GM21717 (cell line): ENCODE measurements at regions not wholly inside any gene's neighbourhood (a gene's known extent, or its start where the extent isn't known, plus 50 kb on each side); places are given as distances from the start of the nearest gene placed in this dataset.

ENCODE experiments used
- ATAC-seq: cut with Tn5 transposase; IDR thresholded peaks from one replicate; pipeline ENCODE4 v1.9.1; 2021; ENCODE audit warnings: mild to moderate bottlenecking, moderate library complexity; ENCODE audit not compliant: unreplicated experiment

- ATAC-seq: no peak
Measured at GRCh38 chr4:3830774-3831528, 64.8 kb downstream of the ADRA2C start.

DNA sequence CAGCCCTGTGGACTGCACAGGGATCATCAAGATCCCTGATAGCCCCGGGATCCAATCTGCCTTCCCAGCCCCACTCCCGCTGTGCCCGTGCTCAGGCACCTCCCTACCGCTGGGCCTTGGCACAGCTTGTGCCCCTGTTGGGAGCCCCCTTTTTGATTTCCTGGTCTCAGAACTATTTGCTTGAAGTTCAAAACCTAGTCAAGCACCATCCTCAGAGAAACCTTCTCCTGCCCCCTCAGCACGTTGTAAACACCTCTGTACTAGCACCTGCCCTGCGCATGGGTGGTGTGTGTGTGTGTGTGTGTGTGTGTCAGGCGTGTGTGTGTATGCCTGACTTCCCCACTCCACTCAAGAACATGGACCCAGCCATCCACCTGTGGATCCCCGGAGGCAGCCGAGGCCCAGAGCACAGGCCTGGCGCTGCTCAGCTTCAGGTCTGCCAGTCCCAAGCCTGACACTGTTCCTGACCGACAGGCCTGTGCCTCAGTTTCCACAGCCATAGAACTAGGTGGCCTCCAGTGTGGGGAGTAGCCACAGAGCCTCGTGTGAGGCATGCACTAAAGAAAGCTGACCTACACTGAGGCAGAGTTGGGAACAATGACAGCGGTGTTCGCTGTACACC is 65.5 kb downstream of the ADRA2C start:
- no peak for ATAC-seq

GRCh38 chr4:3832536-3833220 is 66.5 kb downstream of the ADRA2C start:
- ATAC-seq: no peak

GRCh38 chr4:3833326-3833989 is 67.3 kb downstream of the ADRA2C start:
- ATAC-seq: no peak

DNA sequence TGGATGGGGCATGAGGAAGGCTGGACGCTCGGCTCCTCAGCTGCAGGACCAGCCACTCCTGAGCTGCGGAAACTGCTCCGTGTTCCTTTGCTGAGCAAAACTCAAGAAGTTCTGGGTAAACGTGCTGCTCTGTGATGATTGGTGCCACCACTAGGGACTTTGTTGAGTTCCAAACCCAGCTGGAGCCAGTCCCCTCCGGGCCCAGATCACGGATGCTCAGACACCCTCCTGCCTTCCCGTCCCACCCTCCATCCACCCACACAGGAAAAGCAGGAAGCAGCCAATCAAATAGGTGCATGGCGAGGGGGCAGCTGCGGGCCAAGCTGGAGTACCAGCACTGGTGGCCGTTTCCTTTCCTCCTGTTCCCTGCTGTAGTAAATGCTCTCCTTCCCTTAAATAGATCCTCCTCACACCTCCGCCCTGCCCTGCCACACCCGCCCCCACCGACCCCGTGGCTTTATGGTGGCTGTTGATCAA is 68.0 kb downstream of the ADRA2C start:
- ATAC-seq: no peak

DNA sequence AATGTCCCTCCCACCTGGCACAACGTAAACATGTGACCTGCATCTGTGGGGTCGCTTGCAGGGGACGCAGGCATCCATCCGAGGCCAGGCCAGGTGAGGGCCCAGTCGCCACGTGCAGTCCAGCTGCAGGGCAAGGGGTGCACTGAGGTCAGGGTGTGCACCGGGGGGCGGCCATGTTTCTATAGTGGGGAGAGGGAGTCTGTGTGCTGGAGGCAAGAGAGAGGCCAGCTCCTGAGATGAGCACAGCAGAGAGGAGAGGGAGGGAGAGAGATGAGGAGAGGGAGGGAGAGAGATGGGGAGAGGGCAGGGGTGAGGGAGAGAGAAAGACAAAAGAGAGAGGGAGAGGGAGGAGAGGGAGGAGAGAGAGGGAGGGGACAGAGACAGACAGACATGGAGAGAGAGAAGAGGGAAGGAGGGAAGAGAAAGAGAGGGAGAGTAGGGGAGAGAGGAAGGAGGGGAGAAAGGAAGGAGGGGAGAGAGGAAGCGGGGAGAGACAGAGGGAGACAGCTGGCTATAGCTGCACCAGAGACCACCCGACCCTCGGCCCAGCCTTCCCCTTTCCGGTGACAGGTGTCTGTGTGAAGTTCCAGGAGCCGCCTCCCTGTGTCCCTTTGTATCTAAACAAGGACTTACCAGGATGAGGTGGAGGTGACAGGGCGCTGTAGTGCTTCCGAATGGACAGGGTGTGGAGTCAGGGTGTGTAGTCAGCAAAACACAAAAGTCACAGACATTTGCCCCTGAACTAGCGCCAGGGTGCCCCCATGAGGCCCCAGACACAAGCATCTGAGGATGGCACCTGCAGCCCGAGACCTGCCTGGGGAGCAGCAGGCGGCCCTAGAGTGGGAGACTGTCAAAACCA is 68.7 kb downstream of the ADRA2C start:
- no peak for ATAC-seq

DNA sequence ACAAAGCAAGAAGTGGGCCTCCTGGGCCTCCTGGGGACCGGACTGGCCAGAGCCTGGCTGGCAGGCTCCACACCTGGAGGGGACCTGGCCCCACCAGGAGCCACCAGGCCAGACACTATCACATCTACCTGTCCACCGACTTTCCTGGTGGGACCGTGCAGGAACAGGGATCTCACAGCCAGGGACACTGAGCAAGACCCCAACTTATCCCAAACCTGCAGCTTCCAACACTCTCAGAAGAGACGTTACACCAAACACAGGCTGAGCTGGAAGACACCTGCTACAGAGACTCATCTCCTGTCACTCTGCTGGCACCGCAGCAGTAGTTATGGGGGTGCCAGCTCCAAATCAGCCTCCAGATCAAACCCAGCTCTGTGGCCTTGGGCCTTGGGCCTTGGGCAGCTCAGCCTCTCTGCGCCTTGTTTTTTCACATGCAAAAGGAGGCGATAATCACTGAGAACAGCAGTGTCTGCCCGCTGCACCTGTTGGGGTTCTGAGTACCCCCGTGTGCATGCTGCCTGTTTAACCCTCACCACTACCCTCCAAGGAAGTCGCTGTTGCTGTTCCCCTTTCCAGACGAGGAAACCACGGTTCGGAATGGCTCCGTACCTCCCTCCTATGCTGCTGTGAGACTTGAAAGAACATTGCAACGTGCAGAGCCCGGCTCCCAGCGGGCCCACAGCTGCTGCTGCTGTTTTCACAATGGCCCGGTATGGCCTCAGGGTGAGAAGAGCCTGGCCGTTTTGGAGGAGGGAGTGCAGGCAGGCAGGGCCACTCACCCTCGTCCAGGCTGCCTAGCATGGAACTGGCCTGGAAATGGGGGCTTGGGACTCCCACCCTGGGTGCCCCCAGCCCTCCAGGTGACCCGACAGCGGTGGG is 69.6 kb downstream of the ADRA2C start:
- no peak for ATAC-seq

- ATAC-seq: no peak
Measured at GRCh38 chr4:3836406-3836755, 70.2 kb downstream of the ADRA2C start.

DNA sequence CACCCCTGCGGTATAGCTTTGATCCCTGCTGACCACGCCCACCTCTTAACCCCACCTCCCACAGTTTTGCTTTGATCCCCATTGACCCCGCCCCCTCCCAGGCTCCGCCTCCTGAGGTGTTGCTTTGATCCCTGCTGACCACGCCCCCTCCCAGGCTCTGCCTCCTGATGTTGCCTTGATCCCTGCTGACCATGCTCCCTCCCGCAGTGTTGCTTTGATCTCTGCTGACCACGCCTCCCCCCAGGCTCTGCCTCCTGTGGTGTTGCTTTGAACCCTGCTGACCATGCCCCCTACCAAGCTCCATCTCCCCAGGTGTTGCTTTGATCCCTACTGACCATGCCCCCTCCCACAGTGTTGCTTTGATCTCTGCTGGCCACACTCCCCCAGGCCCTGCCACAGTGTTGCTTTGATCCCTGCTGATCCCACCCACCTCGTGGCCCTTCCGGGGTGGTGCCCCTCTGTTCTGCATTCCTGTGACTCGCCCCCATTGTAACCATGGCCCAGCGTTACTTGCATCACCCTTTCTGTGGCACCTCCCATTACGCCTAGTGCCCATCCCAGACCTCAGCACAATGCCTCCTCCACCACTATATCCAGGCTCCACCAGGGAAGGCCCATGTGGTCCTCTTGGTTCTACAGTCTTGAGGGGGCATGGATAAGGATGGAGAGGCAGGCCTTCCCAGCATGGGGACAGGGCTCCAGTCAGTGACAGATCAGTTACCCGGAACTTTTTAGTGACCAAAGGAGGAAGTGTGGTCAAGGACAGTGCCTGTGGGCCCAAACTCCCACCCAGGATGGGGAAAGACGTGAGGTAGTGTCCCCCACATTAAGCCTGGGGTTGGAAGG is 70.8 kb downstream of the ADRA2C start:
- ATAC-seq: no peak

DNA sequence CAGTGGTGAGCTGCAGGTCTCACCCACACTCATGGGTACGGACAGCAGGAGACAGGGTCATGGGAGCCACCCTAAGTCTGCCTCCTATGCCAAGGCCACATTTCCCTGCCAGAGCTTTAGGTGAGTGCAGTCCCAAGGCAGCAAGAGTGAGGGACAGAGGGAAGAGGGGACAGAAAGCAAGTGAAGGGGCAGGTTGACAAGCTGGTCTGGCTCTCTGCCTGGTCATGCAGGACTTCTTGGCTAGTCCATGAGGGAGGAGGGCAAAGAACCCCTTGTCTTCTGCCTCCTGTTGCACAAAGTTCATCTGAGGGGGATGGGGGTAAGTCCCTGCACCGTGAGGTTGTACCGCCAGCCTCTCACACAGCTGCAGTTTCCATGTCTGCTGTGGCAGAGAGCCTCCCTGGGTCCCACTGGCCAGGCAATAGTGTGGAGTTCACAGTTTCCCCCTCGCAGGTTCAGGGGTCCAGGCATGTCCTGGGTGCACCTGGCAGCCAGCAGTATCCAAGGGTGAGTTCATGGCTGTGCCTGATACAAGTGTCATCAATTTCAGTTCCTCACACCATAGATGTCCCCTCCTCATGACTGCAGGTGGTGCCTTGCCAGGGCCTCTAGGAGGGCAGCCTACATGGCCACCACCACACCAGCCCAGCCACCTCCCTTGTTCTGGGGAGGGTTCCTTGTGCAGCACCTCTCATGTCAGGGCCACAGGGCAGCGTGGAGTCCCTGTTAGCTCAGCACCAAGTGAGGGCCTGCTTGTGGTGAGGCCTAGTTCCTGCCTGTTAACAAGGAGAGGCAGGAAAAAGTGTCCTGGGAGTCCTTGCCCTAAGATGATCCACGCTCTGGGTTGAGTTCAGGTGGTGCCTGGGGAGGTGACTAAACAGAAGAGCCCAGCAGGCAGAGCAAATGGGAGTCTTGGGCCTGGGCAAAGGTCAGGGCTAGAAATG is 72.5 kb downstream of the ADRA2C start:
- no peak for ATAC-seq

- ATAC-seq: no peak
Measured at GRCh38 chr4:3845094-3845743, 79.0 kb downstream of the ADRA2C start.

DNA sequence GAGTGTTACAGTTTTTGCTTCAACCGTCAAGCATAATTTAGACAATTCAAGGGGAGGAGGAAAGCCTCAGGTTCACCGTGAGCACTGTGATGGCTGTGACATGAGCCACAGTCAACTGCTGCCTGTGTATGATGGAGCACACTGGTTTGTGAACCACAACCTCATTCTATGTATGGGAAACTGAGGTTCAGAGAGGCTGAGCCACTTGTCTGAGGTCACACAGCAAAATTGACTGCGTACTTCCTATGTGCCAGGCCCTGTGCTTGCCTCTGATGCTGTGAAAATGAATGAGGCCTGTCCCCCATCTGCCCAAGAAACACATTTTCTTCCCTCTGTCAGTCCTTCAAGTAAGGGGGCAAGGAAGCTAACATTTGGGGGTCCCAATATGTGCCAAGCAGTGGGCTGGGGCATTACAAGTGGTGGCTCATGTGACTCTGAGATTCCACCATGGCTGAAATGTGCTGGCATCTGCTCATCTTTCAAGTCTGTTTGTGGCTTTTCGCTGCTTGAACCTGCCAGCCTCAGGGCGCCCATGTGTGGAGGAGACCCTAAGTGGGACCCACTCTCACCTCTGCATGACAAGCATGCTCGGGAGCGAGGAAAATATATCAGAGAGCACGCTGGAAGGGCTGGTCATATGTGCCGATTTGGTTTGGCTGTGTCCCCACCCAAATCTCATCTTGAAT is 79.7 kb downstream of the ADRA2C start:
- ATAC-seq: no peak

DNA sequence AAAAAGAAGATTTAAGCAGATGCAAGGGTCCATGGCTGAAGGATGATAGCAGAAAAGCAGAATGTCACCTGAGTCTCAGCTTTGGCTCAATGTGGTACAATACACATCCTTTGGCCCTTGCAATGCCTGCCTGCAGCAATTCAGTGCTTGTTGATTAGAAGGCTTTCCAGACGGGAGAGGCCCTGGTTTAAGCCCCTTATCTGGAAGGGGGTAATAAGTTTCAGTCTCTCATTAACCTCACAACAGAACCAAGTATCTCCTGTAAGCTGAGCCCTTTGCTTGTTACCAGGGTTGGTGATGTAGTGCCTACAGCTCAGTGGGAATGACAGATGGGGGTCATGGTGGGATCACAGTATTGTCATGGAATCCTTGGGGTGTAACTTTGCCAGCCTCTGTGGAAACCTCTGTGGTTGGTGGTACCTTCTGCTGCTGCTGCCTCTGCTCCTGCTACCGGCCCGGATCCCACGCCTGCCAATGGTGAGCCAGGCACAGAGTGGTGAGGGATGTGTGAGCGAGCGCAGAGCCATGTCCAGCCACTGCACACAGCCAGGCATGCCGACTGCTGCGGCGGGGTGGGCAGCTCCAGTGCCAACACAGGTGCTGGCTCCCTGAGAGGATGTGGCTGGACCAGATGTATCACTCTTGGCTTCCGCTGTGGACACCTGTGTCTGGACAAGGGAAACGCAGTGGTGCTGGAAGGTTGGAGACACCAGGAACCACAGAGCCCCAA is 81.2 kb downstream of the ADRA2C start:
- no peak for ATAC-seq

GRCh38 chr4:3848323-3848722 is 82.1 kb downstream of the ADRA2C start:
- no peak for ATAC-seq

DNA sequence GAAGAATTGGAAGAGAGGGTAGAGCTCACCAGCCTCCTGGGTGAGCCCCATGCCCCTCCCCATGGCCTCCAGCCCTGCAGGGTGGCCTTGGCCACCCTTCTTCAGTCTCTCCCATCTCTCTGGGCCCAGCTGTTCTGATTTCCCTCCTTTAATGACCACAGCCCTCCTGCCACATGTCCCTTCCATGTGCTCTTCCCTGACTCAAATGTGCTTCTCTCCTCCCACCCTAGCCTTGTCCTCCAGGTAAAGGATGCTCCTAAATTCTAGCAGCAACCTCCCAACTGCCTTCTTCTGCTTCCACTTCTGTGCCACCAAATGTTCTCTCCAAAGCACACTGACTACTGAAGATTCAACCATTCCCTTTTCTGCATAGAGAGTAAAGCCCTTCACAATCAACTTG is 83.0 kb downstream of the ADRA2C start:
- no peak for ATAC-seq

GRCh38 chr4:3850128-3850527 is 83.9 kb downstream of the ADRA2C start:
- ATAC-seq: no peak
